Liver (tissue), 8 donors: ENCODE measurements at regions not wholly inside any gene's neighbourhood (a gene's known extent, or its start where the extent isn't known, plus 50 kb on each side); places are given as distances from the start of the nearest gene placed in this dataset.

Experiments
- DNase-seq: peaks from one replicate; pipeline ENCODE4 v3.0.0-alpha.2; 2017; ENCODE audit warnings: low spot score
- H3K27ac ChIP-seq, 2 donors: one replicate each; pipeline ENCODE4 v1.7.0; 2013; ENCODE audit warnings: inconsistent platforms in 2 of 2, low read length in 2 of 2, control low read depth in 1 of 2, low read depth in 1 of 2, mild to moderate bottlenecking in 1 of 2
- H3K27me3 ChIP-seq, 4 donors: one replicate each; pipeline versions ENCODE4 v1.6.1 to v1.7.0; 2013; ENCODE audit warnings: low read length in 3 of 4, inconsistent platforms in 1 of 4, mild to moderate bottlenecking in 1 of 4, moderate library complexity in 1 of 4; ENCODE audit not compliant: control insufficient read depth in 4 of 4, insufficient read depth in 4 of 4
- H3K36me3 ChIP-seq, 4 donors: one replicate each; pipeline versions ENCODE4 v1.6.1 to v1.7.0; 2013; ENCODE audit warnings: low read length in 3 of 4, mild to moderate bottlenecking in 3 of 4, low read depth in 1 of 4, moderate library complexity in 1 of 4; ENCODE audit not compliant: control insufficient read depth in 4 of 4, insufficient read depth in 3 of 4
- H3K4me1 ChIP-seq, 4 donors: one replicate each; pipeline versions ENCODE4 v1.6.1 to v1.7.0; 2013; ENCODE audit warnings: low read length in 3 of 4, mild to moderate bottlenecking in 3 of 4, moderate library complexity in 1 of 4; ENCODE audit not compliant: control insufficient read depth in 4 of 4, insufficient read depth in 4 of 4
- H3K4me3 ChIP-seq, 3 donors: one replicate each; pipeline versions ENCODE4 v1.6.1 to v1.7.0; 2013; ENCODE audit warnings: low read length in 3 of 3, control low read depth in 1 of 3, low read depth in 1 of 3, mild to moderate bottlenecking in 1 of 3
- H3K9ac ChIP-seq, 2 donors: one replicate each; pipeline ENCODE4 v1.7.0; 2013; ENCODE audit warnings: low read length in 2 of 2, mild to moderate bottlenecking in 2 of 2, moderate library complexity in 2 of 2, control low read depth in 1 of 2, low read depth in 1 of 2
- H3K9me3 ChIP-seq, 4 donors: one replicate each; pipeline versions ENCODE4 v1.6.1 to v1.7.0; 2013; ENCODE audit warnings: low read length in 3 of 4; ENCODE audit not compliant: control insufficient read depth in 4 of 4
- ATF3 ChIP-seq: IDR thresholded peaks from 2 replicates; pipeline ENCODE4 v1.6.1; 2016; ENCODE audit warnings: antibody characterized with exemption
- CTCF ChIP-seq: fragments of 150-350 bp; IDR thresholded peaks from 2 replicates; pipeline ENCODE4 v1.5.1; 2017; ENCODE audit warnings: improper control_type of control experiment, low read depth, low read length; ENCODE audit not compliant: missing input control
- EGR1 ChIP-seq, 2 donors: IDR thresholded peaks; 2 replicates each; pipeline ENCODE4 v1.6.1; 2016 to 2018; ENCODE audit warnings: antibody characterized with exemption in 2 of 2, low read depth in 2 of 2
- FOXA1 ChIP-seq: IDR thresholded peaks from 2 replicates; pipeline ENCODE4 v1.6.1; 2016; ENCODE audit warnings: antibody characterized with exemption
- FOXA2 ChIP-seq: IDR thresholded peaks from 2 replicates; pipeline ENCODE4 v1.6.1; 2016; ENCODE audit warnings: antibody characterized with exemption
- GABPA ChIP-seq, 2 donors: IDR thresholded peaks in 1 of 2; conservative IDR thresholded peaks in 1 of 2; 2 replicates each; pipeline ENCODE4 v1.6.1; 2016; ENCODE audit warnings: antibody characterized with exemption in 2 of 2, mild to moderate bottlenecking in 1 of 2, moderate library complexity in 1 of 2
- HNF4A ChIP-seq, 2 donors: conservative IDR thresholded peaks; 2 replicates each; pipeline ENCODE4 v1.6.1; 2016; ENCODE audit warnings: antibody characterized with exemption in 2 of 2, mild to moderate bottlenecking in 2 of 2
- HNF4G ChIP-seq: IDR thresholded peaks from 2 replicates; pipeline ENCODE4 v1.6.1; 2016; ENCODE audit warnings: antibody characterized with exemption
- JUND ChIP-seq, 2 donors: IDR thresholded peaks; 2 replicates each; pipeline ENCODE4 v1.6.1; 2016; ENCODE audit warnings: antibody characterized with exemption in 2 of 2
- MAX ChIP-seq: IDR thresholded peaks from 2 replicates; pipeline ENCODE4 v1.6.1; 2016; ENCODE audit warnings: antibody characterized with exemption
- NR2F2 ChIP-seq: IDR thresholded peaks from 2 replicates; pipeline ENCODE4 v1.6.1; 2016; ENCODE audit warnings: antibody characterized with exemption
- RAD21 ChIP-seq, 2 donors: IDR thresholded peaks; 2 replicates each; pipeline ENCODE4 v1.6.1; 2016; ENCODE audit warnings: antibody characterized with exemption in 2 of 2, mild to moderate bottlenecking in 2 of 2
- REST ChIP-seq: IDR thresholded peaks from 2 replicates; pipeline ENCODE4 v1.6.1; 2016; ENCODE audit warnings: antibody characterized with exemption, mild to moderate bottlenecking
- RXRA ChIP-seq, 2 donors: IDR thresholded peaks; 2 replicates each; pipeline ENCODE4 v1.6.1; 2017 to 2018; ENCODE audit warnings: antibody characterized with exemption in 2 of 2, mild to moderate bottlenecking in 1 of 2
- SP1 ChIP-seq: IDR thresholded peaks from 2 replicates; pipeline ENCODE4 v1.6.1; 2018; ENCODE audit warnings: antibody characterized with exemption, mild to moderate bottlenecking
- TAF1 ChIP-seq: conservative IDR thresholded peaks from 2 replicates; pipeline ENCODE4 v1.6.1; 2016; ENCODE audit warnings: antibody characterized with exemption, mild to moderate bottlenecking
- YY1 ChIP-seq: IDR thresholded peaks from 2 replicates; pipeline ENCODE4 v1.6.1; 2016; ENCODE audit warnings: antibody characterized with exemption, mild to moderate bottlenecking
- ZBTB33 ChIP-seq: IDR thresholded peaks from 2 replicates; pipeline ENCODE4 v1.6.1; 2016; ENCODE audit warnings: antibody characterized with exemption
- WGBS: extraction: QIAGEN DNeasy Blood & Tissue Kit; methylation state at CpG from one replicate; pipeline ENCODE4 v1.1.7; 2013; 5-methylcytosine and 5-hydroxymethylcytosine counted together
- donor health status: healthy.
- donor health status: healthy.
- donor health status: healthy.
- donor health status: healthy.
- donor health status: healthy.

GRCh38 chr10:78267598-78267997 is 233.9 kb downstream of the RPS24 start:
- 71% methylated on average over 3 of the region's 3 CpGs for WGBS
- no peak overlapping the region for H3K9ac ChIP-seq
- no peak overlapping the region for H3K4me3 ChIP-seq
- DNase-seq = no peak
- H3K4me1 ChIP-seq = no peaks in the 10 kb centered on the region
- no peak overlapping the region for H3K27ac ChIP-seq
- no peak for TF ChIP-seq SP1
- TF ChIP-seq ATF3 = no peak
- no peak for TF ChIP-seq RAD21 (IDR thresholded peaks at IDR 0.05)
- no peak for TF ChIP-seq HNF4A (conservative IDR thresholded peaks at IDR 0.05)
- TF ChIP-seq REST = no peak
- peaks cover 0 to 3% (median 0%) of the 10 kb centered on the region in 4 donors for H3K9me3 ChIP-seq
- H3K27me3 ChIP-seq = no peaks in the 10 kb centered on the region
- H3K36me3 ChIP-seq = no peaks in the 10 kb centered on the region

- WGBS = 93% methylated on average over 2 of the region's 2 CpGs
- no peak for TF ChIP-seq FOXA1
- TF ChIP-seq HNF4A (conservative IDR thresholded peaks at IDR 0.05) = no peak
- no peak for TF ChIP-seq TAF1
- TF ChIP-seq FOXA2 = no peak
- no peak for TF ChIP-seq MAX
- TF ChIP-seq RXRA (IDR thresholded peaks at IDR 0.05) = no peak
- TF ChIP-seq NR2F2 = no peak
- TF ChIP-seq YY1 = no peak
- no peak for TF ChIP-seq CTCF
- no peak for TF ChIP-seq SP1
- TF ChIP-seq RAD21 (IDR thresholded peaks at IDR 0.05) = no peak
- no peak for TF ChIP-seq ZBTB33
- no peak for TF ChIP-seq REST
- no peak for TF ChIP-seq JUND (IDR thresholded peaks at IDR 0.05)
- TF ChIP-seq HNF4G = no peak
- TF ChIP-seq ATF3 = no peak
- no peak for TF ChIP-seq EGR1 (IDR thresholded peaks at IDR 0.05; ENCODE audit: low read depth in 2 of 2)
- no peak for TF ChIP-seq GABPA (IDR thresholded peaks at IDR 0.05 in 1 of 2, conservative IDR thresholded peaks at IDR 0.05 in 1 of 2)
- Histone ChIP-seq H3K9me3 (peaks cover 0 to 3% (median 0%) of the 10 kb centered on the region in 4 donors), H3K36me3 (no peaks in the 10 kb centered on the region), H3K27ac (no peak overlapping the region), H3K4me1 (no peaks in the 10 kb centered on the region), H3K9ac (no peak overlapping the region), H3K4me3 (no peak overlapping the region), H3K27me3 (no peaks in the 10 kb centered on the region)
- DNase-seq = no peak
These were observed 235.4 kb downstream of the RPS24 start for GRCh38 chr10:78269060-78269459.
